ENCODE measurements at regions not wholly inside any gene's neighbourhood (a gene's known extent, or its start where the extent isn't known, plus 50 kb on each side); places are given as distances from the start of the nearest gene placed in this dataset.
"Not testable (repeated sequence)": the region's sequence is repeated elsewhere in the genome, so short reads cannot be mapped to it uniquely, and the experiment has no call there.

GRCh38 chr2:116935097-116935814 lies 879.2 kb upstream of the DDX18 start:
- DNase-seq, result no peak

DNA sequence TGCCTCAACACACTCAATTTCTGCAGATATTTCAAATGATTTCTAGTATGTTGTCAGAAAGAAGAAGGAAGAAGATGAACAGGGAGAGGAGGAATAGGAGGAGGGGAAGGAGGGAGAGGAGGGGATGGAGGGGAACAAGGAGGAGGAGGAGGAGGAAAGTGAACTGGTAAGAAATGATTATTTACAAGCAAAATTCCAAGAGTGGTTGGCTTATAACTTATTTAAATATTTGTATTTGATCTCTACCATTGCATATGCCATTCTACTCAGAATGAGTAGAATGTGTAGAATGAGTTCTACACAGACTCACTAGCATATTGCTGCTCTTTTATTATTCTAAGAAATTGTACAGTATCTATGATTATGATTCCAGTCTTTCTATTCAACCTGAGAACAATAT lies 866.2 kb upstream of the DDX18 start:
- no peak for DNase-seq

GRCh38 chr2:116949249-116949648 lies 865.2 kb upstream of the DDX18 start:
- no peak for DNase-seq

DNA sequence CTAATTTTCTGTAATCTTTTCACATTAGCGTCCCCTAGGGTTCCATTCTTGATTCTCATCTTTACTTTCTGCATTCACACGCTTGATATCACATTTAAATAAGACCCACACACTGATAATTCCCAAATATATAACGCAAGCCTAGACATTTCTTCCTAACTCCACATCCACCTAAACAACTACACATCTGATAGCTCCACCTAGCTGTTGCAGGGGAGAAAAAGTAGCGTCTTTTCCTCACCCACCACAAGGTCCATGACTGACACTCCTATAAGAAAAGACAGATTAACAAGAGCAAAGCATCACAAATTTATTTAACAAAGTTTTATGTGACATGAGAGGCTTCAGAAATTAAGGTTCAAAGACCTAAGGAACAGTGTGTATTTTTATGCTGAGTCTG lies 862.2 kb upstream of the DDX18 start:
- DNase-seq, result no peak

GRCh38 chr2:116955646-116956045 lies 858.8 kb upstream of the DDX18 start:
- no peak for DNase-seq

- no peak for DNase-seq
Measured at GRCh38 chr2:116975608-116976007, 838.9 kb upstream of the DDX18 start.

DNA sequence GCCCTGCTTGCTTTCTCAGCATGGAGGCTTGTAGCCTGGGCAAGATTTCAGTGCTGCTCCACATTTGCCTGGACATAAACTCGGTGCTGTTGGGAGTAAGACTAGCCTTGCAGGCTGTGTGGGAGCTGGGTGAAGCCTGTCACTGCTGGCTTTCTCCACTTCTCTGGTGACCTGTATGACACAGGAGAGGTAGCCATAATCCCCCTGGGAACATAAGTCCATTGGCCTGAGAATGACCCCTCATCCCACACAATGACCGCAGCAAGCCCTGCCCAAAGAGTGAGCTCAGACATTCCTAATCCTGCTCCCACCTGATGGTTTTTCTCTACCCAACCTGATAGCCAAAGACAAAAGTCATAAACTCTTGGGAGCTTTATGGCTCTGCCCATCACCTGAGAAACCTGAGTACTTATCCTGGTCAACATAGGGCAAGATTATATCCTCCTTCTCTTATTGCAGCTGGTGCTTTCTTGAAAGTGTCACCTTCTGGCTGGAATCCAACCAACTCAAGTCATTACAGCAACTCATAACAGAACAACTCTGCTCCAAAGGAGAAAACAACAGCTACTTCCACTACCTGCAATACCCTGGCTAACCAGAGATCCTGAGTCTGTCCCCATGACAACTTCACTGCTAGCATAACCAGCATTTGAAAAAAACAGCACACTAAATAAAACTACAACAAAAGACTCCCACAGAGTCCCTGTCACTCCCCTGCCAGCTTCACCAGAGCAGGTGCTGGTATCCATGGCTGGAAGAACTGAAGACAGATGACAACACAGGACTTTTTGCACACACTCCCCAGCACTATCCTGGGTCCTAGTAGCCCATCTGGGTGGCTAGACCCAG lies 834.4 kb upstream of the DDX18 start:
- DNase-seq, result no peak

DNA sequence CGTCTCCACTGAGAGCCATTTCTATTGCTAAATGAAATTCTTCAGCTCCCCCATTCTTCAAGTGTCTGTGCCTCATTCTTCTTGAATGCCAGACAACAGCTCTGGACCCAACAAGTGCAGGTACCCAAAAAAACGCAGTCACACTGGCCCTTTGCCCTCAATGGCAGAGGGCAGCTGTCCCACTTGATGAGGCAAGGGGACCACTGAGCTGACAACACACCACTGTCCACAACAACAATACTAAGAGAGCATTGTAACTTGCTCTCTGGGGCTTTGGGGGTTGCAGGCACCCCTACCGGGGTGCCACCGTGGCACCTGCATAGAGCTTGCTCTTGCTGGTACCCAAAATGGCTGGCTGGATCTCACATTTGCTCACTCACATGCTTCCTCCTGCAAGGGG lies 827.0 kb upstream of the DDX18 start:
- DNase-seq, result no peak

DNA sequence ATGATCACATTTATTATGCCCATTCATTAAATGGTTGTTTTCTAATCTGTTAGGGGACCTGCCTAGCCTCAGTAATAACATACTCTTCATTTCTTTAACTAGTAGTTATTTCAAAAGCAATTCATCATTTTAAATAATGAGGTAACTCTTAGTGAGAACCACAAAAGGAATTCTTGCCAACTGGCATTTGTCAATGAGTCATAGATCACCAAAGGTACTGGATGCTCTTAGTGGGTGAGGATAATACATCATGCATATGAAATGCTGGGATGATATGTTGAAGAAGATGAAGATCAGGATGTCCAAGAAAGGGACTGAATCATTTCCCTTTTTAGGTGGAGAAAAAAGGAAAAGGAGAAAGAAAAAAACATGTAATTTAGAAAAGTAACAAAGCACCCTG lies 826.2 kb upstream of the DDX18 start:
- no peak for DNase-seq

- DNase-seq, result no peak
Measured at GRCh38 chr2:117019357-117019756, 795.1 kb upstream of the DDX18 start.

GRCh38 chr2:117027646-117028045 lies 786.8 kb upstream of the DDX18 start:
- DNase-seq, result no peak

- DNase-seq, result not testable (repeated sequence)
Measured at GRCh38 chr2:117028708-117029107, 785.8 kb upstream of the DDX18 start.

GRCh38 chr2:117055499-117056375 lies 758.8 kb upstream of the DDX18 start:
- DNase-seq, result no peak

GRCh38 chr2:117056376-117056748 lies 758.1 kb upstream of the DDX18 start:
- DNase-seq, result no peak

- no peak for DNase-seq
Measured at GRCh38 chr2:117057016-117057415, 757.5 kb upstream of the DDX18 start.

- no peak for DNase-seq
Measured at GRCh38 chr2:117058366-117058765, 756.1 kb upstream of the DDX18 start.

- no peak for DNase-seq
Measured at GRCh38 chr2:117064021-117064420, 750.5 kb upstream of the DDX18 start.

DNA sequence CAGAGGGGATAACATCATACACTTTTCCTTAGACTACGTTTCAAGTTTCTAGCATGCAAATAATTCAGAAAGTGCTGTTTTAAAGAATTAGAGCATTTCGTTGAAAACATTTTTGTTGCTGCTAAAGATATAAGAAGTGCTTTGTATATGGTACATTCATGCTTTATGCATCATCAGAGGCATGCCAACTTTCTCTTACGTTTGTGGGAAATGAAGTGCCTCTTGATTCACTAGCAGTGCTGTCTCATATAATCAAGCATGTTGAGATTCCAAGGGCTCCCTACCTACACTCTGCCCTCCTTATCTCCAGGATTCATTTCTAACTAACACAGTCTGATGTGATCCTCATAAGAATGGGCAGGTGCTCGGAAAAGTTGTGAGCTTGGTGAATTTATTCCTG lies 748.6 kb upstream of the DDX18 start:
- no peak for DNase-seq

DNA sequence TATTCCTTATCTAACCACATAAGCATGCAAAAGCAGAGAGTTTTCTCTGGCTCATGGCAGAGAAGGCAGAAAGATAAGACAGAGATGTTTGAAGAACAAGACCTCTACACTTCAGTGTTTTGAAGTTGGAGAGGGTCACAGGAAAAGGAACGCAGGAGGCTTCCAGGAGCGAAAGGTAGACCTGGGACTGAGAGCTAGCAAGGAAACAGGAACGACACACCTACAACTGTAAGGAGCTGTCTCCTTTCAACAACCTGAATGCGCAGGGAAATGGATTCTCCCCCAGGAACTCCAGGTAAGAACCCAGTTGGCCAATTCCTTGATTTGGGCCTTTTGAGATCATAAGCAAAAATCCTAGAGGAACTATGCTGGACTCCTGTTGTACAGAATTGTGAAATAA lies 746.6 kb upstream of the DDX18 start:
- no peak for DNase-seq

DNA sequence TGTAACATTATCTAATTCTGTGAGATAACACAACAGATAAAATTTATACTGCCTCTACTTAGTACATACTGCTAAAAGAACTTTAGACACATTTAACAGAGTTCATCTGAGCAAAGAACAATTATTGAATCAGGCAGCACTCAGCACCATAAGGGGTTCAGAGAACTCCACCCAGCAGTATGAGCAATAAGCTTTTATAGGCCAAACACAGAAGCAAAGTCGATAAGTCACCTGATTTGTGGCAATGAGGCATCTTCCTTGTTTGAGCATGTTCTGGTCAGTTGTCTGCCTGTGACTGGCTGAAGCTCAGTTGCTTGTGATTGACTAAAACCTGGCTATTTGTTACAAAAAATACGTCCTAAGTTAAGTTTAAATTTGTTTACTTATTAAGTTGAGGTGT lies 746.1 kb upstream of the DDX18 start:
- DNase-seq, result no peak

GRCh38 chr2:117071556-117072102 lies 742.9 kb upstream of the DDX18 start:
- no peak for DNase-seq

- DNase-seq, result no peak
Measured at GRCh38 chr2:117074756-117075155, 739.7 kb upstream of the DDX18 start.

- DNase-seq, result no peak
Measured at GRCh38 chr2:117085256-117085655, 729.2 kb upstream of the DDX18 start.
